Breast epithelium (tissue), 4 donors: ENCODE measurements at regions not wholly inside any gene's neighbourhood (a gene's known extent, or its start where the extent isn't known, plus 50 kb on each side); places are given as distances from the start of the nearest gene placed in this dataset.

Experiments used
- DNase-seq, 2 donors: peaks; one replicate each; pipeline ENCODE4 v3.0.0-alpha.2; 2019; ENCODE audit warnings: low spot score in 2 of 2
- H3K27ac ChIP-seq, 2 donors: fragments of 200-600 bp; sonication (generic) in 1 of 2; one replicate each; pipeline ENCODE4 v1.5.1; 2016 to 2019; ENCODE audit warnings: mild to moderate bottlenecking in 1 of 2
- H3K27me3 ChIP-seq, 2 donors: fragments of 200-600 bp; sonication (generic) in 1 of 2; one replicate each; pipeline versions ENCODE4 v1.5.1 to v1.6.0; 2017 to 2019; ENCODE audit warnings: control low read depth in 1 of 2, mild to moderate bottlenecking in 1 of 2
- H3K36me3 ChIP-seq: fragments of 200-600 bp; one replicate; pipeline ENCODE4 v1.5.1; 2019
- H3K4me1 ChIP-seq, 2 donors: fragments of 200-600 bp; sonication (generic); one replicate each; pipeline ENCODE4 v1.5.1; 2016 to 2019; ENCODE audit warnings: control low read depth in 1 of 2
- H3K4me3 ChIP-seq, 3 donors: fragments of 200-600 bp; sonication (generic); 1 replicate in 2 of 3; 2 replicates in 1 of 3; pipeline ENCODE4 v1.5.1; 2016 to 2019; ENCODE audit warnings: mild to moderate bottlenecking in 3 of 3, moderate library complexity in 2 of 3
- H3K9me3 ChIP-seq, 2 donors: fragments of 200-600 bp; sonication (generic) in 1 of 2; one replicate each; pipeline ENCODE4 v1.5.1; 2016 to 2019; ENCODE audit warnings: control low read depth in 1 of 2
- POLR2A ChIP-seq: fragments of 450-650 bp; IDR thresholded peaks from one replicate; pipeline ENCODE4 v1.6.1; 2016; ENCODE audit warnings: antibody characterized with exemption, mild to moderate bottlenecking, moderate library complexity
- POLR2AphosphoS5 ChIP-seq, 3 donors: sonication (generic); formaldehyde crosslinking; IDR thresholded peaks; one replicate each; pipeline ENCODE4 v1.6.1; 2017; ENCODE audit warnings: antibody characterized with exemption in 3 of 3
- intact Hi-C: fragments of 100-400 bp; cut with DNase I; formaldehyde crosslinking; loops from one replicate; pipeline ENCODE4 v1.15.1; 2023; ENCODE audit warnings: low total_unique reads
- TF ChIP-seq, protein P1 (sequence below), 3 donors: fragments of 450-650 bp; IDR thresholded peaks; one replicate each; pipeline ENCODE4 v1.5.1; 2016 to 2017; ENCODE audit warnings: antibody characterized with exemption in 3 of 3, mild to moderate bottlenecking in 3 of 3, moderate library complexity in 3 of 3

DNA sequence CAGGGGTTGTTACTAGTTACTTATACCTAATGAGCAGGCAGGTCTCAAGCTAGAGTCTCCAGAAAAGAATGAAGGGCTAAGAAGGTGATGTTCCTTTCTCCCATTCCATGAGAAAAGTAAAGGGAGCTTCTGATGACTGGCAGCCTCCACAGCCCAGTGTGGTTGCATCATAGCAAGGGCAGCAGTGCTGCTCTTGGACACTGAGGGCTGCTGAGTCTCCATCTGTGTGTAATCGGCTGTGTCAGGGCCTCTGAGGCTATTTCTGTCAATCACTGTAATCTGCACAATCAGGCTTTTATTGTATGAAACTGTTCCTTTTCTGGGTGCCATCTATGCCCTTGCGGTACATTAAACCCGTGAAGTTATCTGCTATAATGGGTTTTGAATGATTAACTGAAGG, 164.1 kb upstream of the FBXO11 start:
- Histone ChIP-seq H3K36me3 (no peaks in the 10 kb centered on the region), H3K4me3 (no peak overlapping the region), H3K27me3 (no peaks in the 10 kb centered on the region), H3K9me3 (no peaks in the 10 kb centered on the region), H3K27ac (no peak overlapping the region), H3K4me1 (no peaks in the 10 kb centered on the region)
- TF ChIP-seq, protein P1, sequence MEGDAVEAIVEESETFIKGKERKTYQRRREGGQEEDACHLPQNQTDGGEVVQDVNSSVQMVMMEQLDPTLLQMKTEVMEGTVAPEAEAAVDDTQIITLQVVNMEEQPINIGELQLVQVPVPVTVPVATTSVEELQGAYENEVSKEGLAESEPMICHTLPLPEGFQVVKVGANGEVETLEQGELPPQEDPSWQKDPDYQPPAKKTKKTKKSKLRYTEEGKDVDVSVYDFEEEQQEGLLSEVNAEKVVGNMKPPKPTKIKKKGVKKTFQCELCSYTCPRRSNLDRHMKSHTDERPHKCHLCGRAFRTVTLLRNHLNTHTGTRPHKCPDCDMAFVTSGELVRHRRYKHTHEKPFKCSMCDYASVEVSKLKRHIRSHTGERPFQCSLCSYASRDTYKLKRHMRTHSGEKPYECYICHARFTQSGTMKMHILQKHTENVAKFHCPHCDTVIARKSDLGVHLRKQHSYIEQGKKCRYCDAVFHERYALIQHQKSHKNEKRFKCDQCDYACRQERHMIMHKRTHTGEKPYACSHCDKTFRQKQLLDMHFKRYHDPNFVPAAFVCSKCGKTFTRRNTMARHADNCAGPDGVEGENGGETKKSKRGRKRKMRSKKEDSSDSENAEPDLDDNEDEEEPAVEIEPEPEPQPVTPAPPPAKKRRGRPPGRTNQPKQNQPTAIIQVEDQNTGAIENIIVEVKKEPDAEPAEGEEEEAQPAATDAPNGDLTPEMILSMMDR (IDR thresholded peaks at IDR 0.05) = no peak
- no peak for TF ChIP-seq POLR2AphosphoS5 (IDR thresholded peaks at IDR 0.05)
- no peak for TF ChIP-seq POLR2A
- intact Hi-C loops = no loop called here
- DNase-seq = no peak

DNA sequence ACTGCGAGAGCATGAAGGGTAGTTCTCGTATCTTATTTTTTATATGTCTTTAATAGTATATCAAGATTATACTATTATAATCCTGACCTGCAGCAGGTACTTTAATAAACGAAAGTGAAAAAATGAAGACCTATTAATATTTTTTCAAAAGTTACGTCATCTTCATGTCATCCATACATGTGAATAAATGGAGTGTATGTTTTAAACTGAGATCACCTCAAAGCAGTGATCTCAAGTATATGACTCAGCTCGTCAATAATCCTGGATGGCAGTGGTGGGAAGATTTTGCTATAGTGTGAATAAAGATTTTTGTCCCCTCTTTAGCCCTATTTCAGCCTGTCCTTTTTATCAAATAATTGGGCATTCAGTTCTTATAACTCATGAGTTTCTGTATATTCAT, 166.3 kb upstream of the FBXO11 start:
- H3K27ac ChIP-seq = no peak overlapping the region
- no peaks in the 10 kb centered on the region for H3K36me3 ChIP-seq
- DNase-seq = no peak
- no peak overlapping the region for H3K4me3 ChIP-seq
- H3K9me3 ChIP-seq = no peaks in the 10 kb centered on the region
- no peaks in the 10 kb centered on the region for H3K4me1 ChIP-seq
- H3K27me3 ChIP-seq = no peaks in the 10 kb centered on the region
- intact Hi-C loops = no loop called here
- TF ChIP-seq, protein P1 (IDR thresholded peaks at IDR 0.05) = no peak
- no peak for TF ChIP-seq POLR2AphosphoS5 (IDR thresholded peaks at IDR 0.05)

GRCh38 chr2:48075631-48076030, 169.3 kb upstream of the FBXO11 start:
- Histone ChIP-seq H3K27ac (no peak overlapping the region), H3K9me3 (no peaks in the 10 kb centered on the region), H3K27me3 (no peaks in the 10 kb centered on the region), H3K4me1 (no peaks in the 10 kb centered on the region), H3K36me3 (no peaks in the 10 kb centered on the region), H3K4me3 (no peak overlapping the region)
- DNase-seq = no peak
- no peak for TF ChIP-seq POLR2AphosphoS5 (IDR thresholded peaks at IDR 0.05)
- TF ChIP-seq, protein P1 (IDR thresholded peaks at IDR 0.05) = no peak
- TF ChIP-seq POLR2A = no peak
- intact Hi-C loops = no loop called here

DNA sequence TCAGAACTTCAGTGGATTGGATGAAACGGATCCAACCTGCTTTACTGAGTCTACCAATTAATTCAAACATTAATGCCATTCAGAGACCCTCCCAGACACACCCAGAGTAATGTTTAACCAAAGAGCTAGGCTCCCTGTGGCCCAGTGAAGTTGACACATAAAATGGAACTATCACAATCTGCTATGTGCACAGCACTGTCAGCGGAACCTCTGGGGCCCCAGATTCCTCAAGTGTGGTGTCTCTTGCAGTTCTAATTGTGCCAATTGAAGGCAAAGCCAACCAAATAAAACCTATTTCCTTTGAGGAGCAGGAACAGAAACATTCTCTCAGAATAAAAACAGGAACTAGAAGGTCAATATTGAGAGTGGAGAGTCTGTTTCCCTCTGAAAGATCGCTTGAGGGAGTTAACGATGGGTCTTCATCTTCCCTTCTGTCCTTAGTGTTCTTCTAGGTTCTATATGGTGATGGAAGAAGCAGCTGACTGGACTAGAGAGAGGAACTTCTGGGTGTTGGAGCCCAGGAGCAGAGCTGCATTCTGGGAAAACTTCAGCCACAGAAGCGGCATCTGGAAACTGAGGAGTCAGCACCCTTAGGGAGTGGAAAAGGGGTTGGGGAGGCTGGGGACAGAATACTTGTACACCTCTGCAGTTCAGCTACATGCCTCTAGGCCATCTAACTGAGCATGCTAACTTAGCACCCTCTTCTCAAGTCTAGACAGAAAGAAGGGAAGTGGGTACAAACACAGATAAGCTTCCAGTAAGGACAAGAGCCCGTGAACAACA, 174.4 kb upstream of the FBXO11 start:
- intact Hi-C loops = no loop called here
- H3K27ac ChIP-seq = no peak overlapping the region
- H3K36me3 ChIP-seq = no peaks in the 10 kb centered on the region
- DNase-seq = no peak
- TF ChIP-seq, protein P1 (IDR thresholded peaks at IDR 0.05) = no peak
- no peak for TF ChIP-seq POLR2A
- TF ChIP-seq POLR2AphosphoS5 (IDR thresholded peaks at IDR 0.05) = no peak
- H3K27me3 ChIP-seq = no peaks in the 10 kb centered on the region
- no peaks in the 10 kb centered on the region for H3K9me3 ChIP-seq
- H3K4me1 ChIP-seq = no peaks in the 10 kb centered on the region
- no peak overlapping the region for H3K4me3 ChIP-seq

DNA sequence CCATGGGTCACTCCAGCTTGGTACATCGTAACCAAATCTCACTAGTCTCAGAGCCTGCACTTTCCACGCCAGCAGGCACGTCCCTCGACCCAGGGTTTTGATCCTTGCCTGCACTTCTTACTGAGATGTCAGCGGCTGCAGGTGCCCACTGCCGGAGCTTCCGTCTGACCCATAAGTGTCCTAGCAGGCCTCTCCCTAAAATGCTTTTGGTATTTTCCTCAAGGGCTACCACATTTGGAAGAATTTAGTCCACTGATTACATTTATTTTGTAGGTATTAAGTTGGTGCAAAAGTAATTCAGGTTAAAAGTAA, 175.0 kb upstream of the FBXO11 start:
- TF ChIP-seq POLR2A = no peak
- TF ChIP-seq, protein P1 (IDR thresholded peaks at IDR 0.05) = no peak
- TF ChIP-seq POLR2AphosphoS5 (IDR thresholded peaks at IDR 0.05) = no peak
- no peak for DNase-seq
- H3K36me3 ChIP-seq = no peaks in the 10 kb centered on the region
- intact Hi-C loops = no loop called here
- H3K4me1 ChIP-seq = no peaks in the 10 kb centered on the region
- no peak overlapping the region for H3K4me3 ChIP-seq
- H3K9me3 ChIP-seq = no peaks in the 10 kb centered on the region
- H3K27me3 ChIP-seq = no peaks in the 10 kb centered on the region
- H3K27ac ChIP-seq = no peak overlapping the region
